Mesodermal cell (in vitro differentiated cells): ENCODE measurements at regions not wholly inside any gene's neighbourhood (a gene's known extent, or its start where the extent isn't known, plus 50 kb on each side); places are given as distances from the start of the nearest gene placed in this dataset.

Source experiments
- H3K27ac ChIP-seq: 2 replicates; pipeline ENCODE4 v1.7.0; 2013; ENCODE audit warnings: mild to moderate bottlenecking, low read depth, low read length, moderate library complexity; ENCODE audit not compliant: severe bottlenecking
- H3K36me3 ChIP-seq: 2 replicates; pipeline ENCODE4 v1.7.1; 2013; ENCODE audit warnings: mild to moderate bottlenecking, low read length, moderate library complexity; ENCODE audit not compliant: control insufficient read depth, insufficient read depth
- H3K4me1 ChIP-seq: one replicate; pipeline ENCODE4 v1.7.1; 2013; ENCODE audit warnings: mild to moderate bottlenecking, low read length; ENCODE audit not compliant: insufficient read depth, control insufficient read depth, poor library complexity, severe bottlenecking
- H3K4me3 ChIP-seq: 2 replicates; pipeline ENCODE4 v1.7.0; 2013; ENCODE audit warnings: low read length, control low read depth, mild to moderate bottlenecking; ENCODE audit not compliant: insufficient read depth, poor library complexity, severe bottlenecking; ENCODE audit errors: extremely low read depth
- H3K9me3 ChIP-seq: 2 replicates; pipeline ENCODE4 v1.7.1; 2013; ENCODE audit warnings: mild to moderate bottlenecking, low read length, moderate library complexity; ENCODE audit not compliant: control insufficient read depth
- WGBS, 2 experiments: methylation state at CpG; one replicate each; pipeline ENCODE4 v1.1.5; 2013; ENCODE audit warnings: missing lambda C conversion rate in 2 of 2; ENCODE audit not compliant: insufficient coverage in 2 of 2; 5-methylcytosine and 5-hydroxymethylcytosine counted together

DNA sequence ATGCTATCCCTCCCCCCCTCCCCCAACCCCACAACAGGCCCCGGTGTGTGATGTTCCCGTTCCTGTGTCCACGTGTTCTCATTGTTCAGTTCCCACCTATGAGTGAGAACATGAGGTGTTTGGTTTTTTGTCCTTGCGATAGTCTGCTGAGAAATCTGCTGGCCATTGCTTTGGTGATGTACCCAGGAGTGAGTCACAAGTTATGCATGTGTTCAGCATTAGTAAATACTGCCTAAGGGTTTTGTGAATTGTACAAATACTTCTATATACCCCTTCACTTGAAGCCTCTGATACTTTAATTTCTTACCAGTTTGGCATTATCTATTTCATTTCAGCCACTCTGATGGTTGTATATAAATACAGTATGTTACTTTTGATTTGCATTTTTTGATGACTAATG lies 711.3 kb upstream of the GJE1 start:
- WGBS, 2 experiments = 86% methylated on average over 1 of the region's 4 CpGs; no CpG with 5 or more reads in 1 of the 2 experiments
- Histone ChIP-seq H3K4me3 (no peak overlapping the region), H3K9me3 (no peaks in the 10 kb centered on the region), H3K27ac (no peak overlapping the region), H3K36me3 (no peaks in the 10 kb centered on the region), H3K4me1 (no peaks in the 10 kb centered on the region)

GRCh38 chr6:141418076-141418475 lies 714.6 kb upstream of the GJE1 start:
- WGBS, 2 experiments = 93% methylated on average over 3 of the region's 7 CpGs; no CpG with 5 or more reads in 1 of the 2 experiments

GRCh38 chr6:141415896-141416295 lies 716.8 kb upstream of the GJE1 start:
- no peaks in the 10 kb centered on the region for H3K36me3 ChIP-seq
- 40% methylated on average over 1 of the region's 2 CpGs; no CpG with 5 or more reads in 1 of the 2 experiments for WGBS, 2 experiments

More at GRCh38 chr6:141418076-141418475, 714.6 kb upstream of the GJE1 start:
- H3K27ac ChIP-seq = no peak overlapping the region
- H3K9me3 ChIP-seq = no peaks in the 10 kb centered on the region
- H3K36me3 ChIP-seq = no peaks in the 10 kb centered on the region
- no peak overlapping the region for H3K4me3 ChIP-seq
- no peaks in the 10 kb centered on the region for H3K4me1 ChIP-seq

GRCh38 chr6:141413196-141413595 lies 719.5 kb upstream of the GJE1 start:
- no peak overlapping the region for H3K27ac ChIP-seq
- WGBS, 2 experiments = 100% methylated on average over 1 of the region's 1 CpG; no CpG with 5 or more reads in 1 of the 2 experiments

More at GRCh38 chr6:141415896-141416295, 716.8 kb upstream of the GJE1 start:
- Histone ChIP-seq H3K4me1 (no peaks in the 10 kb centered on the region), H3K27ac (no peak overlapping the region), H3K4me3 (no peak overlapping the region), H3K9me3 (no peaks in the 10 kb centered on the region)

DNA sequence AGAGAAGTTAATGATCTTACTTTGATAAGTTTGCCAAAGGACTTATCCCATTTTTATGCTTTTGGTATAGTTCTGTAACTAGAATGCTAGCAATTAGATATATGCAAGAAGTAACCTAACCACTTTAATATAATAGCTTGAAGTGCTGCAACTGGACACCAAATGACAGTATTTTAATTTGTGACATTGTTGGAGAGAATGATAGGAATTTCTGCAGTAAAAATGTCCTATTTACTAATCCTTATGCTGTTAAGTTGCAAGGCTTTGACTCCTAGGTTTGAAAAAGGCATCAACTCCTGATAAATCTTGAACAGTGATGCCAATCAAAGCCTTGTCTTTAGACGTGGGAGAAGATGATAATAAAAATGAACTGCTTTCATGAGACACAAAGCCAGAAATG lies 726.0 kb upstream of the GJE1 start:
- WGBS, 2 experiments = no CpG with 5 or more reads among the region's 1 CpG
- Histone ChIP-seq H3K4me3 (no peak overlapping the region), H3K4me1 (no peaks in the 10 kb centered on the region)

More at GRCh38 chr6:141413196-141413595, 719.5 kb upstream of the GJE1 start:
- Histone ChIP-seq H3K36me3 (no peaks in the 10 kb centered on the region), H3K4me3 (no peak overlapping the region), H3K9me3 (peaks cover 18% of the 10 kb centered on the region), H3K4me1 (no peaks in the 10 kb centered on the region)

GRCh38 chr6:141403827-141404226 lies 728.9 kb upstream of the GJE1 start:
- H3K4me3 ChIP-seq = no peak overlapping the region
- 93 to 100% methylated on average over 1 to 2 of the region's 2 CpGs for WGBS, 2 experiments
- H3K4me1 ChIP-seq = no peaks in the 10 kb centered on the region

More for the DNA sequence above, 726.0 kb upstream of the GJE1 start:
- Histone ChIP-seq H3K9me3 (peaks cover 26% of the 10 kb centered on the region), H3K36me3 (no peaks in the 10 kb centered on the region), H3K27ac (no peak overlapping the region)

GRCh38 chr6:141403103-141403502 lies 729.6 kb upstream of the GJE1 start:
- H3K27ac ChIP-seq = no peak overlapping the region
- no peaks in the 10 kb centered on the region for H3K4me1 ChIP-seq
- no peaks in the 10 kb centered on the region for H3K36me3 ChIP-seq
- 76 to 94% methylated on average over 3 of the region's 3 CpGs for WGBS, 2 experiments
- peaks cover 7% of the 10 kb centered on the region for H3K9me3 ChIP-seq
- no peak overlapping the region for H3K4me3 ChIP-seq

More at GRCh38 chr6:141403827-141404226, 728.9 kb upstream of the GJE1 start:
- Histone ChIP-seq H3K27ac (no peak overlapping the region), H3K9me3 (peaks cover 15% of the 10 kb centered on the region), H3K36me3 (no peaks in the 10 kb centered on the region)

DNA sequence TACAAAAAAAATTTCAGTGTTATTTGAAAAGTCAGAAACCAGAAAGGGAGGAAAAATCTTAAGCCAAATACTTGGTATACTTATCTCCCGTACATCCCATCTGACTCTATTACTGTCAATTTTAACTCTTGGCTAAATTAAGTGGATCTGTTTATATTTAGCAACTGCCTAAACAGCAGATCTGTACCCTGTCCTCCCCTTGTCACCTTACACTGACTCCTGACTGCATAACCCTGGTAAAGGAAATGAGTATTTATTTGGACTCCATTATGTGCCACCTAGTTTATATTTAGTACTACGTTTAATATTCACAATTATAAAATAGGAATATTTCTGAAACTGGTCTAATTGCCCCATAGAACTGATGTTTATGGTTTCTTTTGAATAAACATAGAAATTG lies 730.2 kb upstream of the GJE1 start:
- H3K36me3 ChIP-seq = no peaks in the 10 kb centered on the region
- H3K4me1 ChIP-seq = no peaks in the 10 kb centered on the region
- peaks cover 6% of the 10 kb centered on the region for H3K9me3 ChIP-seq
- WGBS, 2 experiments = no CpG with 5 or more reads among the region's 2 CpGs
- H3K4me3 ChIP-seq = no peak overlapping the region
- no peak overlapping the region for H3K27ac ChIP-seq

DNA sequence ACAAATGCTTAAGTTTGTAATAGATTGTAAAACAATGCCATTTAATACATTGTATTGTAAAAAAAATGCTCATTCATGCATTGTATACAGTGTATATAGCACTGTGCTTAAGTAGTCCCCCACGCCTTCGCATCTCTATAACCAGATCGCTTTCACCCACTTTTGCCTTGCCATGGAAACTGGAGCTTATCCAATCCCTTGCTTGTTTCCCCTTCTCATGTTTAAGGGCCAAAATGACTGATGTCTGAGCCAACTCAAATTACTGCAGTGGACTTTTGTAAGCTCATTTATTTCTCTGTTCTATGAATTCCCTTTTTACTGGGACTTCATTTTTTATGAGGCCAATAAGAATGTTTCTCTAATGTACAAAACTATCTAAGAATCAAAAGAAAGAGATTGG lies 730.9 kb upstream of the GJE1 start:
- H3K4me3 ChIP-seq = no peak overlapping the region
- 78 to 84% methylated on average over 1 to 3 of the region's 3 CpGs for WGBS, 2 experiments
- peaks cover 6% of the 10 kb centered on the region for H3K9me3 ChIP-seq
- H3K27ac ChIP-seq = no peak overlapping the region
- no peaks in the 10 kb centered on the region for H3K4me1 ChIP-seq
- no peaks in the 10 kb centered on the region for H3K36me3 ChIP-seq

GRCh38 chr6:141401168-141401567 lies 731.6 kb upstream of the GJE1 start:
- H3K9me3 ChIP-seq = no peaks in the 10 kb centered on the region
- H3K36me3 ChIP-seq = no peaks in the 10 kb centered on the region
- H3K4me3 ChIP-seq = no peak overlapping the region
- H3K27ac ChIP-seq = no peak overlapping the region
- 74 to 85% methylated on average over 2 to 4 of the region's 4 CpGs for WGBS, 2 experiments
- H3K4me1 ChIP-seq = no peaks in the 10 kb centered on the region

DNA sequence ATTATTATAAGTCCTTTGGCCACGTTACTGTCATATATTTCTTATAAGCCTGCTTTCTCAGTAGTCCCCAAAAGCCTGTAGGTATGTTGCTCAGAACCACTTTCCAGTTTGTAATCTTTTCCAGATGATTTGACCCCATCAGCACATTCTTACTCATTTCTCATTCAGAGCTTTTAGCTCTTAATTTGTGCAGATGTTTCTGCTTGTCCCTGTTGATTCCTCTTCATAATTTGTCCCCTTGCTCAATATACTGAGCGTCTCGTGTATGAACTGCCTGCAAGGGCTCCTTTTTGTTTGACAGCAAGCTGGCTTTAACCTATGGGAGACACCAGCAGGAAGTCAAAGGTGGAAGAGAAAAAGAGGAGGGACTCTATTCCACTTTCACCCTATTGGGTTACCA lies 733.8 kb upstream of the GJE1 start:
- no peaks in the 10 kb centered on the region for H3K4me1 ChIP-seq
- H3K9me3 ChIP-seq = no peaks in the 10 kb centered on the region
- H3K27ac ChIP-seq = no peak overlapping the region
- H3K4me3 ChIP-seq = no peak overlapping the region
- H3K36me3 ChIP-seq = no peaks in the 10 kb centered on the region
- WGBS, 2 experiments = 20 to 75% methylated on average over 1 to 3 of the region's 3 CpGs
